ENCODE measurements at regions not wholly inside any gene's neighbourhood (a gene's known extent, or its start where the extent isn't known, plus 50 kb on each side); places are given as distances from the start of the nearest gene placed in this dataset.
"Not testable (repeated sequence)": the region's sequence is repeated elsewhere in the genome, so short reads cannot be mapped to it uniquely, and the experiment has no call there.

DNA sequence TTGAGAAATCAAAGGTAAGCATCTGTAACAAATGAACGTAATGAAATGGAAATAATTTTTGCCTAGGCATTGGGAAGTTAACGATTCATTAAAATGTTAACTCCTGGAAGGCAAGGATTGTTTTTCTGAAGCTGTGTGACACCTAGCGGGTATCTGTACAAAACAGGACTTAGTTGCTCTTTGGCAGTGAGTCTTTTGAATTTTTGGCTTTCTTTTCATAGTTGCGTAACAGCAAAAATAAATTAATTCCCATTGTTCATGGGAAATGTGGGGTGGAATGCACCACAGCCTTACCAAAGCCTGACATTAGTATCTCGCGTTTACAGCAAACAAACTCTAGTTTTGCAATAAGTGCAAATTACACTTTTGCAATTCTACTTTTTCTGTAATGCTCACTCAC lies 92.7 kb upstream of the DTNBP1 start:
- Histone ChIP-seq H3K9me3 (ENCODE audit: control insufficient read depth, insufficient read depth, low read length) (no peaks in the 10 kb centered on the region), H3K36me3 (ENCODE audit: control insufficient read depth, insufficient read depth, low read length) (no peaks in the 10 kb centered on the region), H3K27me3 (ENCODE audit: control insufficient read depth, insufficient read depth, low read length) (no peaks in the 10 kb centered on the region), H3K27ac (ENCODE audit: low read length) (no peak overlapping the region), H3K4me1 (ENCODE audit: control insufficient read depth, insufficient read depth, low read length) (no peaks in the 10 kb centered on the region), H3K4me3 (ENCODE audit: low read length) (no peak overlapping the region)
- no peak for DNase-seq (ENCODE audit: low read depth, low spot score)
- no CpG with 5 or more reads among the region's 6 CpGs for WGBS (ENCODE audit: insufficient coverage, insufficient read length)

DNA sequence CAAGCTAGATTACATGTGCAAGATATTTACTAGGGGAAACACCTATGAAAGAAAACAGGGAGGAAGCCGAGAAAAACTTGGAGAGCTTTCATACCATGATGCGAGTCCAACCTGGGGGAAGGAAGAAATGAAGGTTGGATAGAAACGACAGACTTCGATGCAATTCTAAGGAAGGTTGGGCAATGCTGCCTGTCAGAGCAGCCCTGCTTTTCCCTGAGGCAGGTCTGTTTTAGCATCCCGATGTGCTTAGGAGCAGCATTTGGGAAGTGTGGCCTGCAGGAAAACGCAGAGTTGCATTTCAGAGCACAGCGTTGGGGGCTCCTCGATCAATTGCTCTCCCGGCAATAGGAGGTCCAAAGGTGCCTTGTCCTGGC lies 91.9 kb upstream of the DTNBP1 start:
- no CpG with 5 or more reads among the region's 9 CpGs for WGBS (ENCODE audit: insufficient coverage, insufficient read length)
- H3K9me3 ChIP-seq (ENCODE audit: control insufficient read depth, insufficient read depth, low read length) = no peaks in the 10 kb centered on the region

DNA sequence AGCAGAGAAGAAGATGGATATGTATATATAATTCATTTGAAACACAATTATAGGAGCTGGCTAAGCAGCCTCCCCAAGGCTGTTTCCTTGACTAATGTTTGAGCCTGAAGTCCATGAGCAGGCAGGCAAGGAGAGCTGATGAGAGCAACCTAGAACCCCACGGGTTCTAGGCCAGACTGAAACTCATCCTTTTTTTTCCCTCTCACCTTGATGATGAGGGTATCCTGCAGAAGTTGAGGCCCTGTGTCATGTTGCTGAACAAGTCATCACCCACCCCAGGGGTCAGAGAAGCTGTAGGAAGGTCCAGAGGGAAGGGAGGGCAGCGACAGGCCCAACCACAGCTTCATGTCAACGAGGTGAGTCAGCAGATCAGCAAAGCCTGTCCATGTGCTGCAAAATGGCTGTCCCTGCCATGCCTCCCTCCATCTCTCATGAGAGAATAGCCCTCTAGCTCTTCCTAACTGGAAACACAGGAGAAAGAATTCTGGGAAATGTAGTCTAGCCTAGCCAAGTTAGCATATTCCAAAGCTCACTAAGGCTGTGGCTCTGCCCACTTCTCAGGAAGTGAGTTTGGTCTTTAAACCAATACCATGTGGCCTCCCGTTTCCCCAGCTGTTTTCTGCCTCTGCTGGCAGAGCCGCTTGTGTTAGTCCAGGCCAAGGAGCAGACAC lies 91.3 kb upstream of the DTNBP1 start:
- Histone ChIP-seq H3K27ac (ENCODE audit: low read length) (no peak overlapping the region), H3K27me3 (ENCODE audit: control insufficient read depth, insufficient read depth, low read length) (no peaks in the 10 kb centered on the region), H3K4me1 (ENCODE audit: control insufficient read depth, insufficient read depth, low read length) (no peaks in the 10 kb centered on the region), H3K36me3 (ENCODE audit: control insufficient read depth, insufficient read depth, low read length) (no peaks in the 10 kb centered on the region), H3K4me3 (ENCODE audit: low read length) (no peak overlapping the region), H3K9me3 (ENCODE audit: control insufficient read depth, insufficient read depth, low read length) (no peaks in the 10 kb centered on the region)
- no CpG with 5 or more reads among the region's 5 CpGs for WGBS (ENCODE audit: insufficient coverage, insufficient read length)
- no peak for DNase-seq (ENCODE audit: low read depth, low spot score)

More for the DNA sequence above, 91.9 kb upstream of the DTNBP1 start:
- H3K4me3 ChIP-seq (ENCODE audit: low read length) = no peak overlapping the region
- H3K36me3 ChIP-seq (ENCODE audit: control insufficient read depth, insufficient read depth, low read length) = no peaks in the 10 kb centered on the region
- H3K27me3 ChIP-seq (ENCODE audit: control insufficient read depth, insufficient read depth, low read length) = no peaks in the 10 kb centered on the region
- no peak overlapping the region for H3K27ac ChIP-seq (ENCODE audit: low read length)
- no peak for DNase-seq (ENCODE audit: low read depth, low spot score)
- H3K4me1 ChIP-seq (ENCODE audit: control insufficient read depth, insufficient read depth, low read length) = no peaks in the 10 kb centered on the region

DNA sequence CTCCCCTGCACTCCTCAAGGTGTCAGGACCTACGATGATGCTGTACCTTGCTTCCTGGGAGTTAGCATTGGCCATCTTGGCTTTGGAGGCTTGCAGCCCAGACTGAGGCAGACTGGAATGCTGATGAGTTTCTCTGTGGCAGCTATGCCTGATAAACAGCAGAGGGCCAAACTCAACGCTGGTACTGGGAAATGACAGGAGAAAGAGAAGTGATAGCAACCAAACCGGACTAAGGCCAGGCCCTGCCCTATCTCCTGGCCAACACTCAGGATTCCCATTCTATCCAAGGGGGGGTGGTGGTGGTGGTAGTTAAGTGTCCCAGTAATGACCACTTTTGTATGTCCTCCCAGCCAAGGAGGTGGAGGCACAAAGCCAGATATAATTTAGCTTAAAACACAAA lies 90.0 kb upstream of the DTNBP1 start:
- Histone ChIP-seq H3K27ac (ENCODE audit: low read length) (no peak overlapping the region), H3K27me3 (ENCODE audit: control insufficient read depth, insufficient read depth, low read length) (no peaks in the 10 kb centered on the region), H3K36me3 (ENCODE audit: control insufficient read depth, insufficient read depth, low read length) (no peaks in the 10 kb centered on the region), H3K4me1 (ENCODE audit: control insufficient read depth, insufficient read depth, low read length) (no peaks in the 10 kb centered on the region), H3K4me3 (ENCODE audit: low read length) (no peak overlapping the region), H3K9me3 (ENCODE audit: control insufficient read depth, insufficient read depth, low read length) (no peaks in the 10 kb centered on the region)
- no peak for DNase-seq (ENCODE audit: low read depth, low spot score)
- WGBS (ENCODE audit: insufficient coverage, insufficient read length) = no CpG with 5 or more reads among the region's 3 CpGs

DNA sequence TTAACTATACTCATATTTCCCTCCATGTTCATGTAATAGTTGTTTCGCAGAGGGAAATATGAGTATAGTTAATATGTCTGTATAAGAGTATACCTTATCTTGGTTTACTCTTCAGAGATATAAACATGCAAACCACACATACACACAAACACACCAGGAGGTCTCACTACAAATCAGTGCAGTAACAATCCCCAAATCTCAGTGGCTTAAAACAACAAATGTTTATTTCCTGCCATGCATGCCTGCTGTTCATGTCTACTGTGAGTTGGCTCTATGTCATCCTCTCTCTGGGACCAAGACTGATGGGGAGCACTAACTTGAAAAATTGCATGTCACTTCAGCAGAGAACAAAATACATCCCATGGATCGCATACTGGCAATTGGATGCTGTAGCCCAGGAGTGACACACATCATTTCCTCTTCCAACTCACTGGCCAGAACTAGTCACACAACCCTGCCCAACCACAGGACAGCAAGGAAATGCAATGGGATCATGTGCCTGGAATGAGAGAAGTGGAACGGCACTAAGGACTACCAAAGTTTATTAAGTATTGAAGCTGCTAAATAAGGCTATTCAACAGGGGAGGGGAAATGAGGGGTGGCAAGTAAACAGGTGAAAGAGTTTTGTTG lies 89.0 kb upstream of the DTNBP1 start:
- Histone ChIP-seq H3K4me3 (ENCODE audit: low read length) (no peak overlapping the region), H3K27me3 (ENCODE audit: control insufficient read depth, insufficient read depth, low read length) (no peaks in the 10 kb centered on the region), H3K4me1 (ENCODE audit: control insufficient read depth, insufficient read depth, low read length) (no peaks in the 10 kb centered on the region), H3K9me3 (ENCODE audit: control insufficient read depth, insufficient read depth, low read length) (no peaks in the 10 kb centered on the region), H3K27ac (ENCODE audit: low read length) (no peak overlapping the region), H3K36me3 (ENCODE audit: control insufficient read depth, insufficient read depth, low read length) (no peaks in the 10 kb centered on the region)
- no CpG with 5 or more reads among the region's 3 CpGs for WGBS (ENCODE audit: insufficient coverage, insufficient read length)
- DNase-seq (ENCODE audit: low read depth, low spot score) = no peak

DNA sequence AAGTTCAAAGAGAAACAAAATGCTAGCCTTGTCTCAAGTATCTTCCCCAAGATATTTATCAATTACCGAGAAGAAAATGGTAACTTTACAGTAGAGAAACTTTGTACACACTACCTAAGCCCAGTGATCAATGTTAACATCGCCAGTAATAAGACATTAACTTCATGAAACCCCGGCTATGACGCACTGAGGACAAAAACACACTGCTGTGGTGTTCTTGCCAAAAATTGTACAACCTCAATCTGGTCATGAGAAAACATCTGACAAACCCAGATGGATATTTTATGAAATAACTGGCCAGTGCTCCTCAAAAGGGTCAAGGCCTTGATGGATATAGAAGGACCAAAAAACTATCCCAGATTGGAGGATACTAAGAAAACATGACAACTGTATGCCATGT lies 85.5 kb upstream of the DTNBP1 start:
- Histone ChIP-seq H3K4me3 (ENCODE audit: low read length) (no peak overlapping the region), H3K9me3 (ENCODE audit: control insufficient read depth, insufficient read depth, low read length) (no peaks in the 10 kb centered on the region), H3K27me3 (ENCODE audit: control insufficient read depth, insufficient read depth, low read length) (no peaks in the 10 kb centered on the region), H3K27ac (ENCODE audit: low read length) (no peak overlapping the region), H3K36me3 (ENCODE audit: control insufficient read depth, insufficient read depth, low read length) (no peaks in the 10 kb centered on the region), H3K4me1 (ENCODE audit: control insufficient read depth, insufficient read depth, low read length) (no peaks in the 10 kb centered on the region; the same call in 1 of the 2 replicates)
- WGBS (ENCODE audit: insufficient coverage, insufficient read length) = no CpG with 5 or more reads among the region's 4 CpGs
- DNase-seq (ENCODE audit: low read depth, low spot score) = no peak

DNA sequence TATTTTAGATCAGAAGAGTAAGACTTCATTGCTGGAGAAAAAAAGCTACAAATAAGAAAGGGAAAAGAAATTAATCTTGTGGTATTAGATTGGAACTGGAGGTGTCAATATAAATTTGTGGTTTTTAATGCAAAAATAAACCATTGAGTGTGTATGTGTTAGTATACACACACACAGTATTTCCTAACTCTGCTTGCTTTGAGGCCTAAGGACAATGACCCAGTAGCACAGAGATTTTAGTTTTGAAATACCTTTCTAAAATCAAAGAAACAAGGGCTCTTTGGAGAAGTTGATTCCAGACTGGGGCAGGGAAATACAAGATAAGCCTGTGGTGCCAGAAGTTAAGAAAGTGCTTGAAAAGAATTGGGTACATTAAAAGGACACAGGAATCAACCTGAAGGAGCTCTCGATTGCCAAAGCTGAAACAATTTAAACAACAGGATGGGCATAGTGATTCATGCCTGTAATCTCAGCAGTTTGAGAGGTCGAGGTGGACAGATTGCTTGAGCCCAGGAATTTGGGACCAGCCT lies 84.6 kb upstream of the DTNBP1 start:
- Histone ChIP-seq H3K27me3 (ENCODE audit: control insufficient read depth, insufficient read depth, low read length) (no peaks in the 10 kb centered on the region), H3K27ac (ENCODE audit: low read length) (no peak overlapping the region), H3K36me3 (ENCODE audit: control insufficient read depth, insufficient read depth, low read length) (no peaks in the 10 kb centered on the region), H3K9me3 (ENCODE audit: control insufficient read depth, insufficient read depth, low read length) (no peaks in the 10 kb centered on the region), H3K4me1 (ENCODE audit: control insufficient read depth, insufficient read depth, low read length) (no peaks in the 10 kb centered on the region; the same call in 1 of the 2 replicates), H3K4me3 (ENCODE audit: low read length) (no peak overlapping the region)
- WGBS (ENCODE audit: insufficient coverage, insufficient read length) = no CpG with 5 or more reads among the region's 2 CpGs
- no peak for DNase-seq (ENCODE audit: low read depth, low spot score)

DNA sequence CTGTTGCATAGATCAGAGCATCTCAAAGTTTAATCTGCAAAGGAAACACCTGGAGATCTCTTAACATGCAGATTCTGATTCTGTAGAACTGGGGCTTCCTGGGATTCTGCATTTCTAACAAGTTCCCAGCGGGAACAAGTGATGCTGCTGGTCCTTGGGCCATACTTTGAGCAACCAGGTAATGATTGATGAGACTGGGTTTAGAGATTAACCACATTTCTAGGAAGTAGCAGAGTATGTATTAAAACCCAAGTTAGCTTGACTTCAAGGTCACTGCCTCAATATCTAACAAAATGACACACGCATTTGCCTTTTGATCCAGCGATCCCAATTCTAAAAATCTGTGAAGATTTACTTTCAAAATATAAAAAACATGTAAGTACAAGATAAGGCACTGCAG lies 83.0 kb upstream of the DTNBP1 start:
- DNase-seq (ENCODE audit: low read depth, low spot score) = no peak
- Histone ChIP-seq H3K4me3 (ENCODE audit: low read length) (no peak overlapping the region), H3K4me1 (ENCODE audit: control insufficient read depth, insufficient read depth, low read length) (no peaks in the 10 kb centered on the region; the same call in 1 of the 2 replicates), H3K27ac (ENCODE audit: low read length) (no peak overlapping the region), H3K36me3 (ENCODE audit: control insufficient read depth, insufficient read depth, low read length) (no peaks in the 10 kb centered on the region), H3K27me3 (ENCODE audit: control insufficient read depth, insufficient read depth, low read length) (no peaks in the 10 kb centered on the region), H3K9me3 (ENCODE audit: control insufficient read depth, insufficient read depth, low read length) (no peaks in the 10 kb centered on the region)
- no CpG with 5 or more reads among the region's 3 CpGs for WGBS (ENCODE audit: insufficient coverage, insufficient read length)

DNA sequence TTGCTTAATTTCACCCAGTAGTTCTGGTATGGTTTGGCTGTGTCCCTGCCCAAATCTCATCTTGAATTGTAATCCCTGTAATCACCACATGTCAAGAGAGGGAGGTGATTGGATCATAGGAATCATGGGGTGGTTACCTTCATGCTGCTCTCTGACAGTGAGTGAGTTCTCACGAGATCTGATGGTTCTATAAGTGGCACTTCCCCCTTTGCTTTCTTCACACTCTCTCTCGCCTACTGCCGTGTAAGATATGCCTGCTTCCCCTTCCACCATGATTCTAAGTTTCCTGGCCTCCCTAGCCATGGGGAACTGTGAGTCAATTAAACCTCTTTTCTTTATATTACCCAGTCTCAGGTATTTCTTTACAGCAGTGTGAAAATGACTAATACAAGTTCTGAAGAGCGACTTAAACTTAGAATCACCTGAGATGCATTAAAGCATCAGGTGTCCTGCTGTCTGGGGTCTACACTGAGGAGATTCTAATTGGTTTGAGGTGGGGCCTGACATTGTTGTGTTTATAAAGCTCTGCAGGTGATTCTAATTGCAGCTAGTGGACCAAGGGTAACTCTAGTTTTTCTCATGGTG lies 82.1 kb upstream of the DTNBP1 start:
- Histone ChIP-seq H3K27me3 (ENCODE audit: control insufficient read depth, insufficient read depth, low read length) (no peaks in the 10 kb centered on the region), H3K36me3 (ENCODE audit: control insufficient read depth, insufficient read depth, low read length) (no peaks in the 10 kb centered on the region), H3K27ac (ENCODE audit: low read length) (no peak overlapping the region), H3K4me1 (ENCODE audit: control insufficient read depth, insufficient read depth, low read length) (no peaks in the 10 kb centered on the region; the same call in 1 of the 2 replicates), H3K4me3 (ENCODE audit: low read length) (no peak overlapping the region), H3K9me3 (ENCODE audit: control insufficient read depth, insufficient read depth, low read length) (no peaks in the 10 kb centered on the region)
- no peak for DNase-seq (ENCODE audit: low read depth, low spot score)
- no CpG with 5 or more reads among the region's 4 CpGs for WGBS (ENCODE audit: insufficient coverage, insufficient read length)

DNA sequence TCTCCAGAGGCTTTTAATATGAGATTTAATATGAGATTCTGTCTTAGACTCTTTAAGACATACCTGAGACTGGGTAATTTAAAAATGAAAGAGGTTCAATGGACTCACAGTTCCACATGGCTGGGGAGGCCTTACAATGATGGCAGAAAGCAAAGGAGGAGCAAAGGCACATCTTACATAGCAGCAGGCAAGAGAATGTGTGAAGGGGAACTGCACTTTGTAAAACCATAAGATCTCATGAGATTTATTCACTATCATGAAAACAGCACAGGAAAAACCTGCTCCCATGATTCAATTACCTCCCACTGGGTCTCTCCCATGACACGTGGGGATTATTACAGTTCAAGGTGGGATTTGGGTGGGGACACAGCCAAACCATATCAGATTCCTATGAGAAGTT lies 79.2 kb upstream of the DTNBP1 start:
- H3K9me3 ChIP-seq (ENCODE audit: control insufficient read depth, insufficient read depth, low read length); H3K27me3 ChIP-seq (ENCODE audit: control insufficient read depth, insufficient read depth, low read length); H3K4me1 ChIP-seq (ENCODE audit: control insufficient read depth, insufficient read depth, low read length); H3K4me3 ChIP-seq (ENCODE audit: low read length); DNase-seq (ENCODE audit: low read depth, low spot score); H3K27ac ChIP-seq (ENCODE audit: low read length); H3K36me3 ChIP-seq (ENCODE audit: control insufficient read depth, insufficient read depth, low read length): not testable (repeated sequence)
- no CpG with 5 or more reads among the region's 1 CpG for WGBS (ENCODE audit: insufficient coverage, insufficient read length)

All from iPS DF 6.9 (cell line).